ENCODE measurements at regions not wholly inside any gene's neighbourhood (a gene's known extent, or its start where the extent isn't known, plus 50 kb on each side); places are given as distances from the start of the nearest gene placed in this dataset.

- no peak for TF ChIP-seq CTCF (conservative IDR thresholded peaks at IDR 0.05; ENCODE audit: low read length)
- TF ChIP-seq EZH2phosphoT487 (IDR thresholded peaks at IDR 0.05; ENCODE audit: borderline replicate concordance) = no peak
Observed at GRCh38 chr2:4838626-4839025, 853.6 kb upstream of the SOX11 start.
